Activated effector memory CD4-positive, alpha-beta T cell treated with anti-CD3 and anti-CD28 coated beads, Interleukin-2, amount 50 U/mL, for 16 hours (primary cell): ENCODE measurements at regions not wholly inside any gene's neighbourhood (a gene's known extent, or its start where the extent isn't known, plus 50 kb on each side); places are given as distances from the start of the nearest gene placed in this dataset.

ENCODE experiments used
- DNase-seq: peaks from one replicate; pipeline ENCODE4 v3.0.0-alpha.2; 2020

DNA sequence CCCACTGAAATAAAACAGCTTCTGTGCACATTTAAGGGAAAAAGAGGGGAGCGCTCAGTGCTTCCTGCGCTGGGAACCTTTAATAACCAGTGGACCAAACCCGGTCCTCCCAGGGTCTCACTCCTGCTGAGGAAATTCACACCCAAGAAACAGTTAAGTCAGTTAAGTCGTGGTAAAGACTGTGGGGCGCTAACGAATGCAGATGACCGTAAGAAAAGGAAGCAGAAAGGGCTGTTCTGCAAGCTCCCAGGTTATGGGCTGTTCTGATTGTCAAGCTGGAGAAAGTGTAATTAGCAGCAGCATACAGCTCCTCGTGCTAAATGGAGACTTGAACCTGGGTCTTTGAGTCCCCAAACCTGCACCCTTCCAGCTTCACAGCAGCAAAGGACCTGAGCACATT is 536.6 kb downstream of the NPHP4 start:
- no peak for DNase-seq

DNA sequence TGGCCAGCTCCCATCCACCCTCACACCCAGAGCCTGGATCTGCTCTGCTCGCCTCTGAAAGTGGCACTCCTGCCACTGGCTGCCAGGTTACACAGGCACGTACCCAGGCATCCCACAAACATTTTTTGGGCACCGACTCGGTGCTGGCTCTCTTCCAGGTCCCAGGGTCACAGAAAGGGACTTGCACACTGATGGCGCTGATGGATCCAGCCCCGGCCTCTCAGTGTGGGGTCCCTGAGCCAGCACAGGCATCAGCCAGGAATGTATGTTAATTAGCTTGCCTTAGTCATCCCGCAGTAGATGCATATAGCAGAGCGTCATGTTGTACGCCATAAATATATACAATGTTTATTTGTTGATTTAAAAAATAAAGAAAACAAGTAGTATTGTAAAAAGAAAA is 537.2 kb downstream of the NPHP4 start:
- DNase-seq = no peak

DNA sequence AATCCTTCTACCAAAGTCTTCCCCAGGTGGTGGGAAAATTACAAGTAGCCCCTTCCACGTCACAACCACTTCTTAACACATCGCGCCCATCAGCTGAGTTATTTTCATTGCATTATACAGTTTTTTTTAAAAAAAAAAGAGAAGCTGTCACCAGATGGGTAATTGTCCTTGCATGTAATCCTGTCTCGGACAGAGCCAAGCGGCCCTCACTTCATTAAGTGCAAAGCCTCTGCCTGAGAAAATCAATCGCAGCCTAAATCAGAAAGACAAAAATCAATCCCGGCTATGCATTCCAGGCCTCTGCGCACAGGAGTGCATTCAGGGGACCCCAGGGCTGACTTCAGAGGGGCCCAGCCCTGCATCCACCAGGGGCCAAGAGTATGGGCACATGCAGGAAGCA is 538.9 kb downstream of the NPHP4 start:
- no peak for DNase-seq

- no peak for DNase-seq
Observed at GRCh38 chr1:5451671-5452070, 540.6 kb downstream of the NPHP4 start.

DNA sequence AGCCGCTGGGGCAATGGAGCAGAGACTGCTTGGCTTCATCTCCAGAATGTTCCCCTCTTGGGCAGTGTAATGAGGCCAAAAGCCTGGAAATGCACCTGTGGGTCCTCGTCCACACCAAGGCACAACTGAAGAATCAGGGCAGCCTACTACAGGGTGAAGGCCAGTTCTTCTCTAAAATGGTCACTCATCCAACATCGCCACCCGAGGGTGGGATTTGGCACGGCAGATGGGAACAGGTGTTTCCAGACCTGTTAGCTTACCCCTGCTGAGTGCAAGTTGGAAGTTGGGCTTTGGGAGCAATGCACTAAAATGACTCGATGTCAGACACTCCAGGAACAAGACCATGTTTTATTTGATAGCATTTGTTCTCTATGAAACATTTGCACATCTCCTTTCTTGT is 543.7 kb downstream of the NPHP4 start:
- DNase-seq = peak; percentile 64

GRCh38 chr1:5447503-5447960 is 544.7 kb downstream of the NPHP4 start:
- DNase-seq = no peak

- no peak for DNase-seq
Observed at GRCh38 chr1:5444396-5444795, 547.8 kb downstream of the NPHP4 start.

DNA sequence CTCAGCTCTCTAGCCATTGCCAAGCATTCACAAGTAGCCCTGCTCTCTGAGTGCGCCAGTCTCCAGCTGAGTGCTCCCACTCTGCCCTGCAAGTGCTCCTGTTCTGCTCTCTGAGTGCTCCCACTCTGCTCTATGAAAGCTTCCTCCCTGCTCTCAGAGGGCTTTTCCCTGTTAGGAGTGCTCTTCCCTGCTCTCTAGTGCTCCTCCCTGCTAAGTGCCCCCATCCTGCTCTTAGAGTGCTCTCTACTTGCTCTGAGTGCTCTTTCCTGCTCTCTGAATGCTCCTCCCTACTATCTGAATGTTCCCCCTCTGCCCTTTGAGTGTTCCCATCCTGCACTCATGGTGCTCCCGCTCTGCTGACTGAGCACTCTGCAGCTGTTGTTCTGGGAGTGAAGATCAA is 555.4 kb downstream of the NPHP4 start:
- no peak for DNase-seq

DNA sequence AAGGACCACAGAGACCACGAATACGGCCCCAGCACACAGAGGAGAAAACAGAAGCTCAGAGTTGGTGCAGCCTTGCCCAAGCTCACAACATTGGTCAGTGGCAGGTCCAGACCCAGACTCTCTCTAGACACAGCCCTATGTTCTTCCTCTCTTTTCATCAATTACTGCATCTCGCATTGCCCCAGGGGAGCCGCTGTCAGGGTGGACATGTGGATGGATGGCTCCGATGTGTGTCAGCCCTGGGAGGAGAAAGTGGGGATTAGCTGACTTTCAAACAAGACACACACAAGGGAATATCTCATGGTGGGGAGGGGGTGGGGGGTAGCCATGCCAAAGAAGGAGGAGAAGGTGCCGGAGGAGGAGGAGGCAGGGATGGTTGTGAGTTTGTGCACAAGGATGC is 556.8 kb downstream of the NPHP4 start:
- no peak for DNase-seq

GRCh38 chr1:5432436-5432835 is 559.8 kb downstream of the NPHP4 start:
- no peak for DNase-seq

- DNase-seq = no peak
Observed at GRCh38 chr1:5430911-5431697, 561.1 kb downstream of the NPHP4 start.

DNA sequence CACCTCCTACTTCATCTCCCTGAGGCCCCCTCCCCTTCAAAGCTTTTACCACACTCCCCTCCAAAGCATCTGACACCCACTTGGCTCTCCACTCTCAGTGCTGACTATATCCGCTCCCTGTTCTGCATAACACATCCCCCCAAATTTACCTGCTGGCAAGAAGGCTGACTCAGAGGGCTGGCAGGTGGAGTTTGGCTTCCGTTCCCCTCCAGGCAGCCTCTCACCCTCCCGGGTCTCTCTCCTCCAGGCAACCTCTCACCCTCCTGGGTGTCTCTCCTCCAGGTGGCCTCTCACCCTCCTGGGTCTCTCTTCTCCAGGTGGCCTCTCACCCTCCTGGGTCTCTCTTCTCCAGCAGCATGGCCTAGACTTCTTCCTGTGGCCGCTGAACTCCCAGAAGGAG is 562.1 kb downstream of the NPHP4 start:
- DNase-seq = no peak

GRCh38 chr1:5428351-5428750 is 563.9 kb downstream of the NPHP4 start:
- DNase-seq = no peak

DNA sequence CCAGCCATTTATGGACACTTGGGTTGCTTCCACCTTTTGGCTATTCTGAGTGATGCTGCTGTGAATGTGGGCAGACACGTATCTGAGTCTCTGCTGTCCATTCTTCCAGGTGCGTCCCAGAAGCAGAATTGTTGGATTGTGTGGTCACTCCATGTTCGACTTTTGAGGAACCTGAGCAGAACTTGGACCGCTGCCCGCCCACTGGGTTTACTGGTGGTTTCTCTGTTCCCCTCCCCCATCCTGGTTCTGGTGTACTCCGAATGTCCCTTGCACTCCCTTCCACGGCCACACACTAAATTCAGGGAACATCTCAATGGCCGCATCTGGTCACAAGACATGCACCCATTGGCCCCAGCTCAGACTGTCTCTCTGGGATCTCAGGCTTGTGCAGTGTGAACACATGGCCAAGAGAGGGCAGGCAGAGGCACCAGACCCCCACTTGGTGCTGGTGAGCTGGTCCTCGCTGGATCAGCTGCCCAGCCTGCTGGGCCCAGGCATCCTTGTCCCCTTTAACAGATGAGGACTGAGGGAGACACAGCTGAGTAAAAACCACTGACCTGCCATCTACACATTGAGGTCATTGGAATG is 565.1 kb downstream of the NPHP4 start:
- DNase-seq = no peak

GRCh38 chr1:5424802-5425703 is 567.2 kb downstream of the NPHP4 start:
- no peak for DNase-seq

DNA sequence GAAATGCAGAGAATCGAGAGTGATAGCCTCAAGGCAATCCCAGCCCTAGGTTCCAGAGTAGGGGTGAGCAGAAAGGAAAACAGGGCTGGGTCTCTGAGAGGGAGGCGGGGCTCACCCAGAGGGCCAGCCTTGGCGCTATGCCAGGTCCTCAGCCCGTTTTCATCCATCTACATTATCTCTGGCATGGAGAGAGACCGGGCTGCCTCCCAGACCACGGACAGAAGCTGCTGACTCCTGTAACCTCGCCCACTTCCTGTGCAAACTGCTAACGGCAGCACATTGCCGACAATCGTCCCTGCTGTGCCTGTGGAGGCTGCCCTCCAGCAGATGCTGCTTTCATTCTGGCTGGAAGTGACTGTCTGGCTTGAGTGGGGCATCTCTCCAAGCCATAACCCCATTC is 569.1 kb downstream of the NPHP4 start:
- peak; percentile 70 for DNase-seq

DNA sequence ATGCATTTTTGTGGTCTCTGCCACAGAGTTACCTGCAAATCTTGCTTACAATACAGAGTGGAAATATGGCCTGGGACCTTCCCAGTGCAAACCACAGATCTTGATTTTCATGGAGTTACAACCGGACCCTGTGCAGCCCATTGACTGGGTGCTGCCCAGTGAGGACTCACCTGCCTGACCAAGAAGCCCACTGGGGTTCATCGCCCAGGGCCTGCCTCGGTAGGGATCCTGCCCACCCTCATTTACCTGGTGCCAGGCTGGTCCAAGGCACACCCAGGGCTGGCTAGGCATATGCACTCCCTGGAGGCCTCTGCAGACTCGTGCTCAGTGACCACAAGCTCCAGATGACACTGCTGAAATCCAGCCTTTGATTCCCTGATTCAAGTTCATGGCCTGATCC is 572.7 kb downstream of the NPHP4 start:
- DNase-seq = no peak

GRCh38 chr1:5416518-5416917 is 575.7 kb downstream of the NPHP4 start:
- no peak for DNase-seq

GRCh38 chr1:5415606-5416005 is 576.6 kb downstream of the NPHP4 start:
- no peak for DNase-seq

- DNase-seq = no peak
Observed at GRCh38 chr1:5410652-5411051, 581.6 kb downstream of the NPHP4 start.

GRCh38 chr1:5408401-5408800 is 583.8 kb downstream of the NPHP4 start:
- DNase-seq = no peak

- DNase-seq = no peak
Observed at GRCh38 chr1:5405263-5405662, 587.0 kb downstream of the NPHP4 start.

GRCh38 chr1:5404412-5405203 is 587.6 kb downstream of the NPHP4 start:
- no peak for DNase-seq
